ENCODE measurements at regions not wholly inside any gene's neighbourhood (a gene's known extent, or its start where the extent isn't known, plus 50 kb on each side); places are given as distances from the start of the nearest gene placed in this dataset.

GRCh38 chr20:48025661-48026060 is 240.4 kb upstream of the SULF2 start:
- TF ChIP-seq POLR2A (IDR thresholded peaks at IDR 0.05) (no peak), CTCF (IDR thresholded peaks at IDR 0.05) (no peak)

Data from esophagus squamous epithelium (tissue), 4 donors.